HG03460 (cell line): ENCODE measurements at regions not wholly inside any gene's neighbourhood (a gene's known extent, or its start where the extent isn't known, plus 50 kb on each side); places are given as distances from the start of the nearest gene placed in this dataset.
"Not testable (repeated sequence)": the region's sequence is repeated elsewhere in the genome, so short reads cannot be mapped to it uniquely, and the experiment has no call there.

Experiments used
- ATAC-seq: cut with Tn5 transposase; IDR thresholded peaks from one replicate; pipeline ENCODE4 v1.9.1; 2021; ENCODE audit not compliant: unreplicated experiment

GRCh38 chr7:12827219-12827821 lies 139.9 kb downstream of the ARL4A start:
- no peak for ATAC-seq

GRCh38 chr7:12827920-12828319 lies 140.5 kb downstream of the ARL4A start:
- ATAC-seq, result no peak

GRCh38 chr7:12831024-12831423 lies 143.6 kb downstream of the ARL4A start:
- ATAC-seq, result no peak

GRCh38 chr7:12833829-12834228 lies 146.4 kb downstream of the ARL4A start:
- no peak for ATAC-seq

GRCh38 chr7:12834782-12835181 lies 147.3 kb downstream of the ARL4A start:
- no peak for ATAC-seq

GRCh38 chr7:12839508-12840153 lies 152.2 kb downstream of the ARL4A start:
- ATAC-seq, result no peak

GRCh38 chr7:12844732-12845131 lies 157.3 kb downstream of the ARL4A start:
- not testable (repeated sequence) for ATAC-seq

GRCh38 chr7:12847001-12847400 lies 159.6 kb downstream of the ARL4A start:
- no peak for ATAC-seq

GRCh38 chr7:12851142-12851541 lies 163.7 kb downstream of the ARL4A start:
- no peak for ATAC-seq

- ATAC-seq, result no peak
These were observed 164.4 kb downstream of the ARL4A start for GRCh38 chr7:12851841-12852240.

- ATAC-seq, result no peak
These were observed 167.6 kb downstream of the ARL4A start for GRCh38 chr7:12855036-12855435.

- ATAC-seq, result no peak
These were observed 172.3 kb downstream of the ARL4A start for GRCh38 chr7:12859761-12860160.

GRCh38 chr7:12861070-12861469 lies 173.6 kb downstream of the ARL4A start:
- no peak for ATAC-seq

GRCh38 chr7:12862146-12862545 lies 174.7 kb downstream of the ARL4A start:
- ATAC-seq, result no peak

GRCh38 chr7:12864470-12865046 lies 177.1 kb downstream of the ARL4A start:
- no peak for ATAC-seq

- no peak for ATAC-seq
These were observed 178.2 kb downstream of the ARL4A start for GRCh38 chr7:12865593-12865992.

GRCh38 chr7:12866207-12866606 lies 178.8 kb downstream of the ARL4A start:
- no peak for ATAC-seq

GRCh38 chr7:12868027-12868426 lies 180.6 kb downstream of the ARL4A start:
- no peak for ATAC-seq

GRCh38 chr7:12870219-12870618 lies 182.8 kb downstream of the ARL4A start:
- ATAC-seq, result no peak

- no peak for ATAC-seq
These were observed 185.1 kb downstream of the ARL4A start for GRCh38 chr7:12872487-12872886.

GRCh38 chr7:12873571-12873970 lies 186.1 kb downstream of the ARL4A start:
- ATAC-seq, result no peak

- ATAC-seq, result no peak
These were observed 191.7 kb downstream of the ARL4A start for GRCh38 chr7:12879139-12879538.

- no peak for ATAC-seq
These were observed 194.3 kb downstream of the ARL4A start for GRCh38 chr7:12881712-12882111.
